ENCODE measurements at regions not wholly inside any gene's neighbourhood (a gene's known extent, or its start where the extent isn't known, plus 50 kb on each side); places are given as distances from the start of the nearest gene placed in this dataset.

- H3K79me2 ChIP-seq (ENCODE audit: insufficient read depth, low read length): no peaks in the 10 kb centered on the region
- no peak overlapping the region for H2AFZ ChIP-seq (ENCODE audit: low read depth, low read length, severe bottlenecking)
- no peak overlapping the region for H3K4me3 ChIP-seq (ENCODE audit: insufficient read depth, low read length, poor library complexity, severe bottlenecking)
- no peaks in the 10 kb centered on the region for H3K36me3 ChIP-seq (ENCODE audit: low read length)
- H4K20me1 ChIP-seq (ENCODE audit: low read depth, low read length): no peaks in the 10 kb centered on the region
- H3K27ac ChIP-seq (ENCODE audit: low read depth, low read length): no peak overlapping the region
- no peaks in the 10 kb centered on the region for H3K9me2 ChIP-seq (replicated peaks; ENCODE audit: insufficient read depth, low read length)
- no peaks in the 10 kb centered on the region for H3F3A ChIP-seq (ENCODE audit: insufficient read depth)
- no peaks in the 10 kb centered on the region for H3K27me3 ChIP-seq (ENCODE audit: low read length)
- H3K9ac ChIP-seq (ENCODE audit: low read length): no peak overlapping the region
- no peaks in the 10 kb centered on the region for H3K9me3 ChIP-seq (ENCODE audit: insufficient read depth, low read length)
- TF ChIP-seq EZH2phosphoT487 (conservative IDR thresholded peaks at IDR 0.05; ENCODE audit: low read length): no peak
- TF ChIP-seq, protein P1, sequence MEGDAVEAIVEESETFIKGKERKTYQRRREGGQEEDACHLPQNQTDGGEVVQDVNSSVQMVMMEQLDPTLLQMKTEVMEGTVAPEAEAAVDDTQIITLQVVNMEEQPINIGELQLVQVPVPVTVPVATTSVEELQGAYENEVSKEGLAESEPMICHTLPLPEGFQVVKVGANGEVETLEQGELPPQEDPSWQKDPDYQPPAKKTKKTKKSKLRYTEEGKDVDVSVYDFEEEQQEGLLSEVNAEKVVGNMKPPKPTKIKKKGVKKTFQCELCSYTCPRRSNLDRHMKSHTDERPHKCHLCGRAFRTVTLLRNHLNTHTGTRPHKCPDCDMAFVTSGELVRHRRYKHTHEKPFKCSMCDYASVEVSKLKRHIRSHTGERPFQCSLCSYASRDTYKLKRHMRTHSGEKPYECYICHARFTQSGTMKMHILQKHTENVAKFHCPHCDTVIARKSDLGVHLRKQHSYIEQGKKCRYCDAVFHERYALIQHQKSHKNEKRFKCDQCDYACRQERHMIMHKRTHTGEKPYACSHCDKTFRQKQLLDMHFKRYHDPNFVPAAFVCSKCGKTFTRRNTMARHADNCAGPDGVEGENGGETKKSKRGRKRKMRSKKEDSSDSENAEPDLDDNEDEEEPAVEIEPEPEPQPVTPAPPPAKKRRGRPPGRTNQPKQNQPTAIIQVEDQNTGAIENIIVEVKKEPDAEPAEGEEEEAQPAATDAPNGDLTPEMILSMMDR (IDR thresholded peaks at IDR 0.05; ENCODE audit: insufficient read depth, low read length, poor library complexity, severe bottlenecking): no peak
- no peak overlapping the region for H3K4me2 ChIP-seq (ENCODE audit: low read depth, low read length, poor library complexity, severe bottlenecking)
Measured at GRCh38 chr10:61181832-61182231, 237.8 kb upstream of the RHOBTB1 start.

DNA sequence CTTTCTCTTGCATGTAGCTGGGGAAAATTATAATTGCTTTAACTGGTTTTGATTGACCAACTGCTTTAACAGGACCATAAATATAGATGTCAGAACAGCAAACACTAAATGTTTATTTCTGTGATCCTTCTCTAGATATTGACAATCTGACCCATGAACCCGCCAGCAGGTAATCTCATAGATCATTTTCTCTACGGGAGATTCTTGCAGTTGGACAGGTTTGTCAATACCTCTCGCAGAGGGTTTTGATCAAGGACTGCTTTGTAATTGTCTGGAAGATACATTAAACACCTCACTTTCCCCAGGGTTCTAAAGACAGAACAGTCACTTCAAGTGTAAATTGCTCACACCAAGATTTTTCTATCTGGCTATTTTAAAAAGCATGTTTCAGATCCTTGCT lies 235.8 kb upstream of the RHOBTB1 start:
- no peak overlapping the region for H3K9ac ChIP-seq (ENCODE audit: low read length)
- no peaks in the 10 kb centered on the region for H3K36me3 ChIP-seq (ENCODE audit: low read length)
- no peak overlapping the region for H2AFZ ChIP-seq (ENCODE audit: low read depth, low read length, severe bottlenecking)
- no peaks in the 10 kb centered on the region for H3K79me2 ChIP-seq (ENCODE audit: insufficient read depth, low read length)
- TF ChIP-seq, protein P1 (IDR thresholded peaks at IDR 0.05; ENCODE audit: insufficient read depth, low read length, poor library complexity, severe bottlenecking): no peak
- no peak for TF ChIP-seq EZH2phosphoT487 (conservative IDR thresholded peaks at IDR 0.05; ENCODE audit: low read length)
- no peaks in the 10 kb centered on the region for H3F3A ChIP-seq (ENCODE audit: insufficient read depth)
- no peaks in the 10 kb centered on the region for H3K27me3 ChIP-seq (ENCODE audit: low read length)
- H3K9me3 ChIP-seq (ENCODE audit: insufficient read depth, low read length): no peaks in the 10 kb centered on the region
- H3K4me3 ChIP-seq (ENCODE audit: insufficient read depth, low read length, poor library complexity, severe bottlenecking): no peak overlapping the region
- H3K27ac ChIP-seq (ENCODE audit: low read depth, low read length): no peak overlapping the region
- no peaks in the 10 kb centered on the region for H4K20me1 ChIP-seq (ENCODE audit: low read depth, low read length)
- no peaks in the 10 kb centered on the region for H3K9me2 ChIP-seq (replicated peaks; ENCODE audit: insufficient read depth, low read length)
- no peak overlapping the region for H3K4me2 ChIP-seq (ENCODE audit: low read depth, low read length, poor library complexity, severe bottlenecking)

DNA sequence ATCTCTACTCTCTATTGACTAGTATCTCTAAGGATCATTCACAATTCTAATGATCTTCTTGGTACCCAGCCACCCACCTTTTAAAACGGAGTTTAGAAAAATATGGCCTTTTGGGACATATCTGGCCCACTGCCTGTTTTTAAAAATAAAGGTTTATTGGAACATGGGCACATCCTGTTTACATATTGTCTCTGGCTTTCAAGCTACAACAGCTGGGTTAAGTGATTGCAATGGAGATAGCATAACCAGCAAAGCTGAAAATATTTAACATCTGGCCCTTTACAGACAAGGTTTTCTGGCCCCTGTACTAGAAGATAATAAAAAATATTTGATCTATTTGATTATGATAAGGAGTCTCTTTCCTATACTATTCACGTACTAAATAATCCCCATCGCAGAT lies 232.4 kb upstream of the RHOBTB1 start:
- H3K79me2 ChIP-seq (ENCODE audit: insufficient read depth, low read length): no peaks in the 10 kb centered on the region
- no peaks in the 10 kb centered on the region for H3K9me3 ChIP-seq (ENCODE audit: insufficient read depth, low read length)
- H2AFZ ChIP-seq (ENCODE audit: low read depth, low read length, severe bottlenecking): no peak overlapping the region
- no peak overlapping the region for H3K4me3 ChIP-seq (ENCODE audit: insufficient read depth, low read length, poor library complexity, severe bottlenecking)
- TF ChIP-seq EZH2phosphoT487 (conservative IDR thresholded peaks at IDR 0.05; ENCODE audit: low read length): no peak
- TF ChIP-seq, protein P1 (IDR thresholded peaks at IDR 0.05; ENCODE audit: insufficient read depth, low read length, poor library complexity, severe bottlenecking): no peak
- no peaks in the 10 kb centered on the region for H3K36me3 ChIP-seq (ENCODE audit: low read length)
- no peak overlapping the region for H3K27ac ChIP-seq (ENCODE audit: low read depth, low read length)
- no peaks in the 10 kb centered on the region for H3K9me2 ChIP-seq (replicated peaks; ENCODE audit: insufficient read depth, low read length)
- H3F3A ChIP-seq (ENCODE audit: insufficient read depth): no peaks in the 10 kb centered on the region
- no peaks in the 10 kb centered on the region for H4K20me1 ChIP-seq (ENCODE audit: low read depth, low read length)
- no peak overlapping the region for H3K9ac ChIP-seq (ENCODE audit: low read length)
- no peak overlapping the region for H3K4me2 ChIP-seq (ENCODE audit: low read depth, low read length, poor library complexity, severe bottlenecking)
- H3K27me3 ChIP-seq (ENCODE audit: low read length): no peaks in the 10 kb centered on the region

Measured in SU-DHL-6 (cell line).